H9 (cell line): ENCODE measurements at regions not wholly inside any gene's neighbourhood (a gene's known extent, or its start where the extent isn't known, plus 50 kb on each side); places are given as distances from the start of the nearest gene placed in this dataset.

Experiments used
- DNase-seq: peaks from one replicate; pipeline ENCODE4 v3.0.0-alpha.2; 2017
- H2AFZ ChIP-seq: one replicate; pipeline ENCODE4 v1.6.1; 2013; ENCODE audit warnings: mild to moderate bottlenecking, low read length, control low read depth, moderate library complexity
- H2AK5ac ChIP-seq: 2 replicates; pipeline ENCODE4 v1.6.1; 2013; ENCODE audit warnings: low read length, control low read depth, mixed read lengths; ENCODE audit not compliant: insufficient read length
- H2BK120ac ChIP-seq: one replicate; pipeline ENCODE4 v1.6.1; 2013; ENCODE audit warnings: low read depth, mild to moderate bottlenecking, low read length, control low read depth, inconsistent platforms; ENCODE audit not compliant: poor library complexity, severe bottlenecking
- H2BK12ac ChIP-seq: 2 replicates; pipeline ENCODE4 v1.6.1; 2013; ENCODE audit warnings: low read length, control low read depth, mixed read lengths, low read depth; ENCODE audit not compliant: insufficient read length
- H2BK15ac ChIP-seq: 2 replicates; pipeline ENCODE4 v1.6.1; 2013; ENCODE audit warnings: low read depth, low read length, control low read depth
- H2BK20ac ChIP-seq: one replicate; pipeline ENCODE4 v1.6.1; 2013; ENCODE audit warnings: low read depth, mild to moderate bottlenecking, low read length, control low read depth, inconsistent platforms; ENCODE audit not compliant: poor library complexity, severe bottlenecking
- H2BK5ac ChIP-seq: 2 replicates; pipeline ENCODE4 v1.6.1; 2013; ENCODE audit warnings: low read length, control low read depth, mixed read lengths; ENCODE audit not compliant: insufficient read length
- H3K14ac ChIP-seq: 2 replicates; pipeline ENCODE4 v1.6.1; 2013; ENCODE audit warnings: low read length, control low read depth; ENCODE audit not compliant: insufficient read depth
- H3K18ac ChIP-seq: 2 replicates; pipeline ENCODE4 v1.6.1; 2013; ENCODE audit warnings: low read depth, mild to moderate bottlenecking, mixed read lengths, low read length, control low read depth; ENCODE audit not compliant: insufficient read length
- H3K23ac ChIP-seq: 2 replicates; pipeline ENCODE4 v1.6.1; 2013; ENCODE audit warnings: low read length, control low read depth, mixed read lengths, low read depth; ENCODE audit not compliant: insufficient read length
- H3K23me2 ChIP-seq: 2 replicates; pipeline ENCODE4 v1.6.1; 2013; ENCODE audit warnings: low read depth, mild to moderate bottlenecking, mixed read lengths, low read length, control low read depth; ENCODE audit not compliant: insufficient read length, poor library complexity, severe bottlenecking
- H3K27ac ChIP-seq: 2 replicates; pipeline ENCODE4 v1.5.1; 2013; ENCODE audit warnings: low read length, control low read depth, mixed read lengths, low read depth; ENCODE audit not compliant: insufficient read length
- H3K27me3 ChIP-seq: 2 replicates; pipeline ENCODE4 v1.6.1; 2013; ENCODE audit warnings: low read length, control low read depth, inconsistent platforms; ENCODE audit not compliant: insufficient read depth
- H3K4ac ChIP-seq: 2 replicates; pipeline ENCODE4 v1.6.1; 2013; ENCODE audit warnings: low read depth, mild to moderate bottlenecking, control low read depth, inconsistent platforms, low read length, moderate library complexity
- H3K4me1 ChIP-seq: 2 replicates; pipeline ENCODE4 v1.6.1; 2013; ENCODE audit warnings: low read length, control low read depth, inconsistent platforms; ENCODE audit not compliant: insufficient read depth
- H3K4me2 ChIP-seq: 2 replicates; pipeline ENCODE4 v1.6.1; 2013; ENCODE audit warnings: low read length, control low read depth, mixed read lengths; ENCODE audit not compliant: insufficient read length, insufficient read depth
- H3K56ac ChIP-seq: 2 replicates; pipeline ENCODE4 v1.6.1; 2013; ENCODE audit warnings: low read depth, mild to moderate bottlenecking, mixed read lengths, low read length, control low read depth; ENCODE audit not compliant: insufficient read length
- H3K79me1 ChIP-seq: 2 replicates; pipeline ENCODE4 v1.6.1; 2013; ENCODE audit warnings: low read depth, mild to moderate bottlenecking, moderate library complexity, low read length, control low read depth, inconsistent platforms; ENCODE audit not compliant: insufficient read depth, poor library complexity, severe bottlenecking
- H3K79me2 ChIP-seq: 2 replicates; pipeline ENCODE4 v1.6.1; 2013; ENCODE audit warnings: low read length, control low read depth, inconsistent platforms; ENCODE audit not compliant: insufficient read depth
- H3K9ac ChIP-seq: 2 replicates; pipeline ENCODE4 v1.6.1; 2013; ENCODE audit warnings: low read length, control low read depth, mixed read lengths; ENCODE audit not compliant: insufficient read length; ENCODE audit errors: extremely low read depth
- H3K9me3 ChIP-seq: one replicate; pipeline ENCODE4 v1.6.1; 2013; ENCODE audit warnings: low read depth, low read length, inconsistent platforms; ENCODE audit not compliant: control insufficient read depth
- H3T11ph ChIP-seq: one replicate; pipeline ENCODE4 v1.6.1; 2013; ENCODE audit warnings: mild to moderate bottlenecking, low read length, control low read depth, inconsistent platforms
- H4K20me1 ChIP-seq: one replicate; pipeline ENCODE4 v1.6.1; 2013; ENCODE audit not compliant: control insufficient read depth, insufficient read length, insufficient read depth
- H4K5ac ChIP-seq: 2 replicates; pipeline ENCODE4 v1.6.1; 2013; ENCODE audit warnings: low read depth, mild to moderate bottlenecking, mixed read lengths, low read length, control low read depth; ENCODE audit not compliant: insufficient read length
- H4K8ac ChIP-seq: replicated peaks from 2 replicates; pipeline ENCODE4 v1.6.1; 2013; ENCODE audit warnings: low read length, control low read depth, mixed read lengths, low read depth; ENCODE audit not compliant: insufficient read length
- H4K91ac ChIP-seq: 2 replicates; pipeline ENCODE4 v1.6.1; 2013; ENCODE audit warnings: low read depth, mild to moderate bottlenecking, moderate library complexity, mixed read lengths, low read length, control low read depth; ENCODE audit not compliant: insufficient read length
- H3K27ac Mint-ChIP-seq, 3 experiments: 2 replicates in 2 of 3; 3 replicates in 1 of 3; pipeline ENCODE4 v1.8.0; 2020 to 2021; ENCODE audit warnings: mixed read lengths in 3 of 3, mild to moderate bottlenecking in 1 of 3, moderate library complexity in 1 of 3
- H3K27me3 Mint-ChIP-seq: 2 replicates; pipeline ENCODE4 v1.8.0; 2021; ENCODE audit warnings: low read depth, mild to moderate bottlenecking, moderate library complexity, mixed read lengths
- H3K36me3 Mint-ChIP-seq, 3 experiments: 2 replicates in 2 of 3; 3 replicates in 1 of 3; pipeline ENCODE4 v1.8.0; 2020 to 2021; ENCODE audit warnings: low read depth in 3 of 3, mixed read lengths in 3 of 3; ENCODE audit not compliant: insufficient read depth in 1 of 3
- H3K4me1 Mint-ChIP-seq, 2 experiments: 2 replicates each; pipeline ENCODE4 v1.8.0; 2020; ENCODE audit warnings: mixed read lengths in 2 of 2
- H3K4me3 Mint-ChIP-seq, 2 experiments: 2 replicates in 1 of 2; 3 replicates in 1 of 2; pipeline ENCODE4 v1.8.0; 2020 to 2021; ENCODE audit warnings: mild to moderate bottlenecking in 2 of 2, mixed read lengths in 2 of 2, moderate library complexity in 1 of 2
- H3K9me3 Mint-ChIP-seq, 2 experiments: 2 replicates in 1 of 2; 3 replicates in 1 of 2; pipeline ENCODE4 v1.8.0; 2020; ENCODE audit warnings: mild to moderate bottlenecking in 2 of 2, mixed read lengths in 2 of 2, moderate library complexity in 1 of 2
- WGBS: extraction: QIAGEN DNeasy Blood & Tissue Kit; methylation state at CpG from one replicate; pipeline ENCODE4 v1.1.7; 2013; ENCODE audit warnings: missing lambda C conversion rate, low lambda C conversion rate, mixed read lengths; ENCODE audit not compliant: insufficient read length; ENCODE audit errors: extremely low coverage; 5-methylcytosine and 5-hydroxymethylcytosine counted together
- TF ChIP-seq, protein P1 (sequence below): fragments of 200-600 bp; sonication (generic); conservative IDR thresholded peaks from 3 replicates; pipeline ENCODE4 v1.8.0; 2021; ENCODE audit warnings: antibody characterized with exemption, mild to moderate bottlenecking

DNA sequence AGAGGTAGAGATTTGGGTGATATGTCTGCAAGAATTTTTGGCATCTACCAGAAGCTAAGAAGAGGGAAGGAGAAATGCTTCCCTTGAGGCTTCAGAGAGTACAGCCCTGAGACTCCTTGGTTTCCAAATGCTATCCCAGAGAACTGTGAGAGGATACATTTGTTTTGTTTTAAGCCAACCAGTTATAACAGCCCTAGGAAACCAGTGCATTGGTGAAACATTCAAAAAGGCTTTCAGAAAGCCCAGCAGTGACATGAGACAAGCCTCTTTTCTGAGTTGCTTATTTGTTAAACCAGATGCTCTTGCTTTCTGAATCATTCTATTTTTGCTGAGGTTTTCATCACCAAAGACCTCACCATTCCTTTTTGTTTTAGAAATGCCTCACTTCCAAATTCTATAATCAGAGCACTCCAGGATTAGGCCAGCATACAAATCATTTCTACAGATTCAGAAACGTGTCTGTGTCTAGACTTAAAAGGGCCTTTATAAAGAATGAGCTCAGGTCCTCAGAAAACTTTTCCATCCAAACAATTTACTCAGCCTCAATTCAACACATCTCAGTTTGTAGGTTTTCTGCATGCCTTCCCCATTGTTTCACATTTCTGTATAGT is 1617.8 kb upstream of the FLRT2 start:
- no peak overlapping the region for H4K8ac ChIP-seq
- no peak overlapping the region for H2AK5ac ChIP-seq
- no peak overlapping the region for H2BK5ac ChIP-seq
- H3K4ac ChIP-seq = no peak overlapping the region
- H2BK15ac ChIP-seq = no peak overlapping the region
- no CpG with 5 or more reads among the region's 1 CpG for WGBS
- no peaks in the 10 kb centered on the region for H4K20me1 ChIP-seq
- H4K5ac ChIP-seq = no peak overlapping the region
- TF ChIP-seq, protein P1, sequence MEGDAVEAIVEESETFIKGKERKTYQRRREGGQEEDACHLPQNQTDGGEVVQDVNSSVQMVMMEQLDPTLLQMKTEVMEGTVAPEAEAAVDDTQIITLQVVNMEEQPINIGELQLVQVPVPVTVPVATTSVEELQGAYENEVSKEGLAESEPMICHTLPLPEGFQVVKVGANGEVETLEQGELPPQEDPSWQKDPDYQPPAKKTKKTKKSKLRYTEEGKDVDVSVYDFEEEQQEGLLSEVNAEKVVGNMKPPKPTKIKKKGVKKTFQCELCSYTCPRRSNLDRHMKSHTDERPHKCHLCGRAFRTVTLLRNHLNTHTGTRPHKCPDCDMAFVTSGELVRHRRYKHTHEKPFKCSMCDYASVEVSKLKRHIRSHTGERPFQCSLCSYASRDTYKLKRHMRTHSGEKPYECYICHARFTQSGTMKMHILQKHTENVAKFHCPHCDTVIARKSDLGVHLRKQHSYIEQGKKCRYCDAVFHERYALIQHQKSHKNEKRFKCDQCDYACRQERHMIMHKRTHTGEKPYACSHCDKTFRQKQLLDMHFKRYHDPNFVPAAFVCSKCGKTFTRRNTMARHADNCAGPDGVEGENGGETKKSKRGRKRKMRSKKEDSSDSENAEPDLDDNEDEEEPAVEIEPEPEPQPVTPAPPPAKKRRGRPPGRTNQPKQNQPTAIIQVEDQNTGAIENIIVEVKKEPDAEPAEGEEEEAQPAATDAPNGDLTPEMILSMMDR = no peak
- no peak overlapping the region for H3T11ph ChIP-seq
- H4K91ac ChIP-seq = no peak overlapping the region
- Mint-ChIP-seq H3K27me3 (no peaks in the 10 kb centered on the region), H3K36me3 (no peaks in the 10 kb centered on the region; a peak in 2 of 7 replicates), H3K4me1 (peaks cover 0 to 5% of the 10 kb centered on the region in 2 experiments; a peak in 2 of 4 replicates), H3K27ac (no peak overlapping the region), H3K9me3 (no peaks in the 10 kb centered on the region; a peak in 1 of 5 replicates), H3K4me3 (no peak overlapping the region)
- no peaks in the 10 kb centered on the region for H3K23me2 ChIP-seq
- no peaks in the 10 kb centered on the region for H3K27me3 ChIP-seq
- H3K56ac ChIP-seq = no peak overlapping the region
- no peak for DNase-seq
- H3K4me1 ChIP-seq = no peaks in the 10 kb centered on the region
- no peak overlapping the region for H3K9ac ChIP-seq
- no peaks in the 10 kb centered on the region for H3K9me3 ChIP-seq
- H2AFZ ChIP-seq = no peak overlapping the region
- H3K79me1 ChIP-seq = no peaks in the 10 kb centered on the region
- H3K4me2 ChIP-seq = no peak overlapping the region
- no peak overlapping the region for H3K27ac ChIP-seq
- no peak overlapping the region for H2BK20ac ChIP-seq
- H2BK120ac ChIP-seq = no peak overlapping the region
- no peak overlapping the region for H3K18ac ChIP-seq
- no peak overlapping the region for H2BK12ac ChIP-seq
- H3K14ac ChIP-seq = no peak overlapping the region
- H3K23ac ChIP-seq = no peak overlapping the region
- no peaks in the 10 kb centered on the region for H3K79me2 ChIP-seq
